SK-N-SH (cell line): ENCODE measurements at regions not wholly inside any gene's neighbourhood (a gene's known extent, or its start where the extent isn't known, plus 50 kb on each side); places are given as distances from the start of the nearest gene placed in this dataset.

Experiments used
- CTCF ChIP-seq: fragments of 200-600 bp; sonication (generic); IDR thresholded peaks from 2 replicates; pipeline ENCODE4 v1.6.1; 2017; ENCODE audit warnings: antibody characterized with exemption, mild to moderate bottlenecking, moderate library complexity
- EZH2phosphoT487 ChIP-seq: fragments of 200-600 bp; sonication (generic); IDR thresholded peaks from 2 replicates; pipeline ENCODE4 v1.6.1; 2017; ENCODE audit warnings: low read depth, mixed run types, mild to moderate bottlenecking, antibody characterized with exemption, moderate library complexity, borderline replicate concordance
- MAX ChIP-seq: IDR thresholded peaks from 2 replicates; pipeline ENCODE4 v1.4.0; 2012; ENCODE audit warnings: low read depth
- RAD21 ChIP-seq: IDR thresholded peaks from 2 replicates; pipeline ENCODE4 v1.6.1; 2012; ENCODE audit warnings: mild to moderate bottlenecking, low read length
- RFX5 ChIP-seq: IDR thresholded peaks from 2 replicates; pipeline ENCODE4 v1.6.1; 2012; ENCODE audit warnings: mild to moderate bottlenecking, improper control_type of control experiment, low read length
- TAF1 ChIP-seq: IDR thresholded peaks from 2 replicates; pipeline ENCODE4 v1.6.1; 2012; ENCODE audit warnings: low read depth, mild to moderate bottlenecking, low read length, moderate library complexity, borderline replicate concordance
- YY1 ChIP-seq: IDR thresholded peaks from 2 replicates; pipeline ENCODE4 v1.4.0; 2012; ENCODE audit warnings: low read depth, mild to moderate bottlenecking

GRCh38 chr22:47394504-47395440 lies 632.3 kb downstream of the TBC1D22A start:
- no peak for TF ChIP-seq RAD21
- no peak for TF ChIP-seq CTCF
- no peak for TF ChIP-seq YY1
- TF ChIP-seq MAX = no peak
- TF ChIP-seq TAF1 = no peak
- no peak for TF ChIP-seq EZH2phosphoT487
- TF ChIP-seq RFX5 = no peak
